ENCODE measurements at regions not wholly inside any gene's neighbourhood (a gene's known extent, or its start where the extent isn't known, plus 50 kb on each side); places are given as distances from the start of the nearest gene placed in this dataset.

- H3K27me3 ChIP-seq (ENCODE audit: control insufficient read depth in 1 of 2, insufficient read depth in 2 of 2, low read length in 2 of 2) = no peaks in the 10 kb centered on the region
- no peaks in the 10 kb centered on the region for H3K36me3 ChIP-seq (ENCODE audit: control insufficient read depth in 1 of 2, insufficient read depth in 2 of 2, low read length in 2 of 2)
- no peak overlapping the region for H3K4me3 ChIP-seq (ENCODE audit: low read depth in 1 of 2, low read length in 2 of 2)
- no peak overlapping the region for H3K9ac ChIP-seq (ENCODE audit: low read depth in 1 of 2, low read length in 2 of 2)
- no peaks in the 10 kb centered on the region for H3K9me3 ChIP-seq (ENCODE audit: control insufficient read depth in 1 of 2, low read length in 2 of 2)
- no peaks in the 10 kb centered on the region for H3K4me1 ChIP-seq (ENCODE audit: control insufficient read depth in 1 of 2, insufficient read depth in 2 of 2, low read length in 2 of 2)
- H3K27ac ChIP-seq (ENCODE audit: low read depth, low read length) = no peak overlapping the region
Measured at GRCh38 chr5:8710426-8710930, 835.4 kb downstream of the SEMA5A start.

- Histone ChIP-seq H3K4me3 (ENCODE audit: low read depth in 1 of 2, low read length in 2 of 2) (no peak overlapping the region), H3K4me1 (ENCODE audit: control insufficient read depth in 1 of 2, insufficient read depth in 2 of 2, low read length in 2 of 2) (no peaks in the 10 kb centered on the region), H3K9me3 (ENCODE audit: control insufficient read depth in 1 of 2, low read length in 2 of 2) (no peaks in the 10 kb centered on the region), H3K27ac (ENCODE audit: low read depth, low read length) (no peak overlapping the region), H3K27me3 (ENCODE audit: control insufficient read depth in 1 of 2, insufficient read depth in 2 of 2, low read length in 2 of 2) (no peaks in the 10 kb centered on the region), H3K36me3 (ENCODE audit: control insufficient read depth in 1 of 2, insufficient read depth in 2 of 2, low read length in 2 of 2) (no peaks in the 10 kb centered on the region), H3K9ac (ENCODE audit: low read depth in 1 of 2, low read length in 2 of 2) (no peak overlapping the region)
Measured at GRCh38 chr5:8714198-8714597, 831.7 kb downstream of the SEMA5A start.

GRCh38 chr5:8714861-8715260, 831.0 kb downstream of the SEMA5A start:
- Histone ChIP-seq H3K27me3 (ENCODE audit: control insufficient read depth in 1 of 2, insufficient read depth in 2 of 2, low read length in 2 of 2) (no peaks in the 10 kb centered on the region), H3K4me1 (ENCODE audit: control insufficient read depth in 1 of 2, insufficient read depth in 2 of 2, low read length in 2 of 2) (no peaks in the 10 kb centered on the region), H3K9ac (ENCODE audit: low read depth in 1 of 2, low read length in 2 of 2) (no peak overlapping the region), H3K27ac (ENCODE audit: low read depth, low read length) (no peak overlapping the region), H3K4me3 (ENCODE audit: low read depth in 1 of 2, low read length in 2 of 2) (no peak overlapping the region), H3K9me3 (ENCODE audit: control insufficient read depth in 1 of 2, low read length in 2 of 2) (no peaks in the 10 kb centered on the region), H3K36me3 (ENCODE audit: control insufficient read depth in 1 of 2, insufficient read depth in 2 of 2, low read length in 2 of 2) (no peaks in the 10 kb centered on the region)

- H3K9ac ChIP-seq (ENCODE audit: low read depth in 1 of 2, low read length in 2 of 2) = no peak overlapping the region
- H3K27ac ChIP-seq (ENCODE audit: low read depth, low read length) = no peak overlapping the region
- no peaks in the 10 kb centered on the region for H3K4me1 ChIP-seq (ENCODE audit: control insufficient read depth in 1 of 2, insufficient read depth in 2 of 2, low read length in 2 of 2)
- H3K27me3 ChIP-seq (ENCODE audit: control insufficient read depth in 1 of 2, insufficient read depth in 2 of 2, low read length in 2 of 2) = no peaks in the 10 kb centered on the region
- no peaks in the 10 kb centered on the region for H3K9me3 ChIP-seq (ENCODE audit: control insufficient read depth in 1 of 2, low read length in 2 of 2)
- no peak overlapping the region for H3K4me3 ChIP-seq (ENCODE audit: low read depth in 1 of 2, low read length in 2 of 2)
- no peaks in the 10 kb centered on the region for H3K36me3 ChIP-seq (ENCODE audit: control insufficient read depth in 1 of 2, insufficient read depth in 2 of 2, low read length in 2 of 2)
Measured at GRCh38 chr5:8719796-8720195, 826.1 kb downstream of the SEMA5A start.

- H3K36me3 ChIP-seq (ENCODE audit: control insufficient read depth in 1 of 2, insufficient read depth in 2 of 2, low read length in 2 of 2) = no peaks in the 10 kb centered on the region
- H3K4me3 ChIP-seq (ENCODE audit: low read depth in 1 of 2, low read length in 2 of 2) = no peak overlapping the region
- H3K9me3 ChIP-seq (ENCODE audit: control insufficient read depth in 1 of 2, low read length in 2 of 2) = no peaks in the 10 kb centered on the region
- no peak overlapping the region for H3K9ac ChIP-seq (ENCODE audit: low read depth in 1 of 2, low read length in 2 of 2)
- H3K27me3 ChIP-seq (ENCODE audit: control insufficient read depth in 1 of 2, insufficient read depth in 2 of 2, low read length in 2 of 2) = no peaks in the 10 kb centered on the region
- no peaks in the 10 kb centered on the region for H3K4me1 ChIP-seq (ENCODE audit: control insufficient read depth in 1 of 2, insufficient read depth in 2 of 2, low read length in 2 of 2)
- H3K27ac ChIP-seq (ENCODE audit: low read depth, low read length) = no peak overlapping the region
Measured at GRCh38 chr5:8720506-8720905, 825.4 kb downstream of the SEMA5A start.

GRCh38 chr5:8721536-8721935, 824.3 kb downstream of the SEMA5A start:
- no peaks in the 10 kb centered on the region for H3K36me3 ChIP-seq (ENCODE audit: control insufficient read depth in 1 of 2, insufficient read depth in 2 of 2, low read length in 2 of 2)
- H3K27ac ChIP-seq (ENCODE audit: low read depth, low read length) = no peak overlapping the region
- no peaks in the 10 kb centered on the region for H3K27me3 ChIP-seq (ENCODE audit: control insufficient read depth in 1 of 2, insufficient read depth in 2 of 2, low read length in 2 of 2)
- no peak overlapping the region for H3K4me3 ChIP-seq (ENCODE audit: low read depth in 1 of 2, low read length in 2 of 2)
- no peaks in the 10 kb centered on the region for H3K4me1 ChIP-seq (ENCODE audit: control insufficient read depth in 1 of 2, insufficient read depth in 2 of 2, low read length in 2 of 2)
- H3K9me3 ChIP-seq (ENCODE audit: control insufficient read depth in 1 of 2, low read length in 2 of 2) = no peaks in the 10 kb centered on the region
- H3K9ac ChIP-seq (ENCODE audit: low read depth in 1 of 2, low read length in 2 of 2) = no peak overlapping the region

- Histone ChIP-seq H3K27ac (ENCODE audit: low read depth, low read length) (no peak overlapping the region), H3K4me1 (ENCODE audit: control insufficient read depth in 1 of 2, insufficient read depth in 2 of 2, low read length in 2 of 2) (no peaks in the 10 kb centered on the region), H3K4me3 (ENCODE audit: low read depth in 1 of 2, low read length in 2 of 2) (no peak overlapping the region)
Measured at GRCh38 chr5:8726383-8727036, 819.4 kb downstream of the SEMA5A start.

GRCh38 chr5:8727396-8727795, 818.5 kb downstream of the SEMA5A start:
- Histone ChIP-seq H3K27me3 (ENCODE audit: control insufficient read depth in 1 of 2, insufficient read depth in 2 of 2, low read length in 2 of 2) (no peaks in the 10 kb centered on the region), H3K4me3 (ENCODE audit: low read depth in 1 of 2, low read length in 2 of 2) (no peak overlapping the region), H3K9me3 (ENCODE audit: control insufficient read depth in 1 of 2, low read length in 2 of 2) (no peaks in the 10 kb centered on the region), H3K36me3 (ENCODE audit: control insufficient read depth in 1 of 2, insufficient read depth in 2 of 2, low read length in 2 of 2) (no peaks in the 10 kb centered on the region), H3K4me1 (ENCODE audit: control insufficient read depth in 1 of 2, insufficient read depth in 2 of 2, low read length in 2 of 2) (no peaks in the 10 kb centered on the region), H3K27ac (ENCODE audit: low read depth, low read length) (no peak overlapping the region), H3K9ac (ENCODE audit: low read depth in 1 of 2, low read length in 2 of 2) (no peak overlapping the region)

More at GRCh38 chr5:8726383-8727036, 819.4 kb downstream of the SEMA5A start:
- Histone ChIP-seq H3K9me3 (ENCODE audit: control insufficient read depth in 1 of 2, low read length in 2 of 2) (no peaks in the 10 kb centered on the region), H3K36me3 (ENCODE audit: control insufficient read depth in 1 of 2, insufficient read depth in 2 of 2, low read length in 2 of 2) (no peaks in the 10 kb centered on the region), H3K27me3 (ENCODE audit: control insufficient read depth in 1 of 2, insufficient read depth in 2 of 2, low read length in 2 of 2) (no peaks in the 10 kb centered on the region), H3K9ac (ENCODE audit: low read depth in 1 of 2, low read length in 2 of 2) (no peak overlapping the region)

GRCh38 chr5:8729437-8729836, 816.4 kb downstream of the SEMA5A start:
- Histone ChIP-seq H3K27ac (ENCODE audit: low read depth, low read length) (no peak overlapping the region), H3K9me3 (ENCODE audit: control insufficient read depth in 1 of 2, low read length in 2 of 2) (no peaks in the 10 kb centered on the region), H3K27me3 (ENCODE audit: control insufficient read depth in 1 of 2, insufficient read depth in 2 of 2, low read length in 2 of 2) (no peaks in the 10 kb centered on the region), H3K9ac (ENCODE audit: low read depth in 1 of 2, low read length in 2 of 2) (no peak overlapping the region), H3K4me1 (ENCODE audit: control insufficient read depth in 1 of 2, insufficient read depth in 2 of 2, low read length in 2 of 2) (no peaks in the 10 kb centered on the region), H3K36me3 (ENCODE audit: control insufficient read depth in 1 of 2, insufficient read depth in 2 of 2, low read length in 2 of 2) (no peaks in the 10 kb centered on the region), H3K4me3 (ENCODE audit: low read depth in 1 of 2, low read length in 2 of 2) (no peak overlapping the region)

GRCh38 chr5:8730194-8730593, 815.7 kb downstream of the SEMA5A start:
- no peak overlapping the region for H3K9ac ChIP-seq (ENCODE audit: low read depth in 1 of 2, low read length in 2 of 2)
- no peaks in the 10 kb centered on the region for H3K9me3 ChIP-seq (ENCODE audit: control insufficient read depth in 1 of 2, low read length in 2 of 2)
- H3K27me3 ChIP-seq (ENCODE audit: control insufficient read depth in 1 of 2, insufficient read depth in 2 of 2, low read length in 2 of 2) = no peaks in the 10 kb centered on the region
- no peak overlapping the region for H3K4me3 ChIP-seq (ENCODE audit: low read depth in 1 of 2, low read length in 2 of 2)
- H3K36me3 ChIP-seq (ENCODE audit: control insufficient read depth in 1 of 2, insufficient read depth in 2 of 2, low read length in 2 of 2) = no peaks in the 10 kb centered on the region
- no peaks in the 10 kb centered on the region for H3K4me1 ChIP-seq (ENCODE audit: control insufficient read depth in 1 of 2, insufficient read depth in 2 of 2, low read length in 2 of 2)
- no peak overlapping the region for H3K27ac ChIP-seq (ENCODE audit: low read depth, low read length)

Data from duodenal mucosa (tissue), 2 donors.